GM19467 (cell line): ENCODE measurements at regions not wholly inside any gene's neighbourhood (a gene's known extent, or its start where the extent isn't known, plus 50 kb on each side); places are given as distances from the start of the nearest gene placed in this dataset.
"Not testable (repeated sequence)": the region's sequence is repeated elsewhere in the genome, so short reads cannot be mapped to it uniquely, and the experiment has no call there.

Experiments
- ATAC-seq: cut with Tn5 transposase; IDR thresholded peaks from one replicate; pipeline ENCODE4 v1.9.1; 2021; ENCODE audit warnings: mild to moderate bottlenecking, moderate library complexity; ENCODE audit not compliant: unreplicated experiment

DNA sequence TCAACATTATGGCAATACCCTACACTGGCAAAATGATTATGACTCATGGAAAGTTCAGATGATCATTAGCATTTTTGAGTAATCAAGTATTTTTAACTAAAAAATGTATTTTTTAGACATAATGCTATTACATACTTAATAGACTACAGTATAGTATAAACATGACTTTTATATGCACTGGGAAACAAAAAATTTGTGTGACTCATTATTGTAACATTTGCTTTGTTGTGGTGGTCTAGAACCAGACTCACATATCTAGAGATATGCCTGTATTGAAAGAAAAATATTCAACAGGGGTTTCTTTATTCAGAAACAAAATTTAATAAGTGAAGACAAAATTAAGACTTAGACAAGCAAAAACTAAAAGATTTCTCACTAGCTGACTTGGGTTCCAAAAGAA is 385.3 kb upstream of the RIOK2 start:
- no peak for ATAC-seq

DNA sequence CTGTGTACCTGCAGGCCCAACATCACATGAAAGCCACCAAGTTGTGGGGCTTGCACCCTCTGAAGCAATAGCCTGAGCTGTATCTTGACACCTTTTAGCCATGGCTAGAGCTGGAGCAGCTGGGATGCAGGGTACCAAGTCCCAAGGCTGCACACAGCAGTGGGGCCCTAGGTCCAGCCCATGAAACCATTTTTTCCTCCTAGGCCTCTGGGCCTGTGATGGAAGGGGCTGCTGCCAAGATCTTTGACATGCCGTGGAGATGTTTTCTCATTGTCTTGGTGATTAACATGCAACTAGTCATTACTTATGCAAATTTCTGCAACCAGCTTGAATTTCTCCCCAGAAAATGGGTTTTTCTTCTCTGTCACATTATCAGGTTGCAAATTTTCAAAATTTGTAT is 387.2 kb upstream of the RIOK2 start:
- ATAC-seq, result no peak

DNA sequence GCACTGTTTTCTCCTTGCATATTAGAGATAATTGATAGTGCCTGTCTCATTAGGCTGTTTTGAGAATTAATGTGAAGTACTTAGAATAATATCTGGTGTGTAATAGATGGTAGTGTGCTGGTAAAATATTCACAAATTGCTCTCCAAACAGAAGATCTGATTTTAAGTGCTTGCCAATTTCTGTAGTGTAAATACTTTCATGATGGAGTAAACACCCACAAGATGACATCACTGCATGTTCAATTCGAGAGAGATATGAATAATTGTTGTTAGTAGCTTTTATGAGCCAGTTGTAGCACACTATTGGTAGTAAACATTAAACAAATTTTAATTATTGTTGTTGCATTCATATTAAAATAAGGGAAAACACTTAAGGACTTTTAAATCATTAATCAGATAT is 392.3 kb upstream of the RIOK2 start:
- no peak for ATAC-seq

DNA sequence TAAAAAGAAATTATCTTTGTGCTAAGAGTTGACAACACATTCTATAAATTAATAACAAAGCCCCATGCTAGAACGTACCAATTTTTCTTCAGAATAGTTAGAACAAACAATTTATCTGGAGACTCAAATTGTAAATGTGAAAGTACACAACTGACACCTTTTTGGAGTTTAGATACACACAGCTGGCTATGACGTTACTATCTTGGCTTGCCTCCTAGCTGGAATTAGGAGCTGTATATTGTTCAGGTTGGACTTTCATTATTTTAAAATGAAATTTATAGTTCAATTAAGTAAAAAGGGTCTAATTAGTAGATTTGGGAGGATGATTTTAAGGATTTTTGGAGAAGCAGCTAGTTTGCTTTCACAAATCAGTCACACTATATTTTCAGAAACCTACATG is 393.9 kb upstream of the RIOK2 start:
- no peak for ATAC-seq

DNA sequence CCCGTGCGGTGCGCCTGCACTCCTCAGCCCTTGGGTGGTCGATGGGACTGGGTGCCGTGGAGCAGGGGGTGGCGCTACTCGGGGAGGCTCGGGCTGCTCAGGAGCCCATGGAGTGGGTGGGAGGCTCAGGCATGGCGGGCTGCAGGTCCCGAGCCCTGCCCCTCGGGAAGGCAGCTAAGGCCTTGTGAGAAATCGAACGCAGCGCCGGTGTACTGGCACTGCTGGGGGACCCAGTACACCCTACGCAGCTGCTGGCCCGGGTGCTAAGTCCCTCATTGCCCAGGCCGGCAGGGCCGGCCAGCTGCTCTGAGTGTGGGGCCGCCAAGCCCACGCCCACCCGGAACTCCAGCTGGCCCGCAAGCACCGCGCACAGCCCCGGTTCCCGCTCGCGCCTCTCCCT is 396.9 kb upstream of the RIOK2 start:
- not testable (repeated sequence) for ATAC-seq

DNA sequence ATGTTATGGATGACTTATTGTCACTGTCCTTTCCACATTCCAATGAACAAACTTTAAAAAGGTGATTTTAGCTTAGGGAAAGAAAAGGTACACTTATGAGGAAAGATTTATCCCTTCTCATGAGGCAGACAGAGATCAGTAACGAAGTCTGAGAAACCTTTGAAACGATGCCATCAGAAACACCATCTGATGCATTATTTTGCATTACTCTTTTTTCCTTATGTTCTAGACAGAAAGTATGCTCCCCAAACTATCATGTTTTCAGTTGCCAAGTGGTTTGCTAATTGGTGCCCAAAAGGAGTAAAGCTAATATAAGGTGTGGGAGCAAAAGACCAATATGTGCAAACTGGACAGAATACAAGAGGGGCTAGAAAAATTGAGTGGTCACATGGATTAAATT is 397.7 kb upstream of the RIOK2 start:
- ATAC-seq, result no peak

DNA sequence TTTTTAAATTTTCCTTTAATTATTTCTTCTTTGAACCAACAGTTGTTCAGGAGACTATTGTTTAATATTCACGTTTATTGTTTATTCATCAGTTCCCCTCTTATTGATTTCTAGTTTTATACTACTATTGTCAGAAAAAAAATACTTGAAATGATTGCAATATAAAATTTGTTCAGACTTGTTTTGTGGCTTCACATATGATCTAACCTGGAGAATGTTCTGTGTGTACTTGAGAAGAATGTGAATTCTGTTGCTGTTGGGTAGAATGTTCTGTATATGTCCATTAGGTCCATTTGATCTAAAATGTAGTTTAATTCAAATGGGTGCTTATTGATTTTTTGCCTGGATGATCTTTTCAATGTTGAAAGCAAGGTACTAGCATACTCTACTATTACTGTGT is 408.7 kb upstream of the RIOK2 start:
- ATAC-seq, result no peak

DNA sequence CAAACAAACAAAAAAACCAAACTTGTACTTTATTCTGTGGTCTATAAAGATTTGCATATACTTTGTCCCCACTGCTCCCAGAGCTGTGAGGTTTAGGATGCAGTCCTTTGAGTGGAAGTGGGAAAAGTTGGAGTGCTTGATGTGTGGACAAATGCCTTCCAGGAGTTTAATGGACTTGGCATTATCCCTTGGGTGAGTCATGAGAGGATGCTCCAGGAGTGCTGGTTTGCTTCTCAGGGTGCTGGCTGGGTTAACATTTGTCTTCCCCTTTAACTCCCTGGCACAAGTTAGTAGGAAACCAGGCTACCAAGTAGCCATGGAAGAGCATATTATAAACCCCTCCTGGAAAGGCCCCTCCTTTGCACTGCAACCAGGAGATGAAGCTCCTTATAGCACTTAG is 417.4 kb upstream of the RIOK2 start:
- ATAC-seq, result no peak

DNA sequence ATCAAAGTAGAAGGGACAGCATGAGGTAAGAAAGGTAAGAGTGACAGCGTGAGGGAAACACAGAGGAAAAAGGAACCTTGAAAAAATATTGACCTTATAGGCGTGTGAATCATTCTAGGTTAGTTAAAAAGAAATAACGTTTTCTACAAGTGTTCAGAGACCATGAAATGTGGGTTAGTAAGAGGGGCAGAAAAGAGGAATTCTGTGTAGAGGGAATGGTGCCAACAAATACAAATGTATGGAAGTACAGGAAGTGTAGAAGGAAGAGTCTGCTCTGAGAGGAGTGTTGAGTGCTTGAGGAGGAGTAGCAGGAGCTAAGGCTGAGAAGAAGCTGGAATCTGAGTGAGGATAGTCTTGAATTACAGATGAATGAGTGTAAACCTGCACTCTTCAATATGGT is 418.6 kb upstream of the RIOK2 start:
- no peak for ATAC-seq

DNA sequence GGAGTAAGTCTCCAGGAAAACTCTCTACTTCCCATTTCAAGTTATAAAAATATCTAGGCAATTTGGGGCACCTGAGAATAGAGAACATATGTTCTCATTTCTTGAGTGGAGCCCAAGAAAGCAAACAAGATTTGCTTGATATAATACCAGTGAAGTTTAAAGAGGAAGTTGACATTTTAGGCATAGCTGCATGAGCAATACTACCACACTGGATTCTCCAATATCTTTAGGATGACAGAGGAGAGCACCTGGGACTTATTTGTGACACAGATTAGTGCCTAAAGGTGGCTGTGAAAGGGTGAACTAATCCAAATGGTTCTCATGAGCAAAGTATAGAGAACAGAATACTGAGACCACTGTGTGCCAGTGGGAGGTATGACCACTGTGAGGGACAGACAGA is 423.5 kb upstream of the RIOK2 start:
- ATAC-seq, result no peak

DNA sequence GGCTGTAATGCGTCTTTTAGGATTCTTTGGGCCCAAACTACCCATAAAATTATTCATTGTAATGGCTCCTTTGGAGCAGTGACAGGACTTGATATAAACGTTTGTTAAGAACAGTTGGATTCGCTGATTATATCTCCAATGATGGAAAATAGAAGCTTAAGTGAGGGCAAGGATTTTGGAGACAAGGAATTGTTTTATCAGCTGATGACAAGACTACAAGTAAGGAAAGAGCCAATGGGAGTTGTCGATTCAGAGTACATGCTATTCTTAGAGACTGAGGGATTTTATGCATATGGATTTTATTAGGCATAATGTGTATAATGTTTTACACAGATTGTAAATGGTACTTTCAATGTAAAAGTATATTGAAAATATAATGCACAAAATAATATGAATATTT is 425.5 kb upstream of the RIOK2 start:
- ATAC-seq, result no peak

DNA sequence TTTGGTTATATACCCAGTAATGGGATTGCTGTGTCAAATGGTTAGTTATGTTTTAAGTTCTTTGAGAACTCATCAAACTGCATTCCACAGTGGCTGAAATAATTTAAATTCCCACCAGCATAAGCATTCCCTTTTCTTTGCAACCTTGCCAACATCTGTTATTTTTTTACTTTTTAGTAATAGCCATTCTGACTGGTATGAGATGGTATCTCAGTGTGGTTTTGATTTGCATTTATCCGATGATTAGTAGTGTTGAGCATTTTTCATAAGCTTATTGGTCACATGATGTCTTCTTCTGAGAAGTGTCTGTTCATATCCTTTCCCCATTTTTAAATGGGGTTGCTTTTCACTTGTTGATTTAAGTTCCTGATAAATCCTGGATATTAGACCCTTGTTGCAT is 435.7 kb upstream of the RIOK2 start:
- ATAC-seq, result no peak

DNA sequence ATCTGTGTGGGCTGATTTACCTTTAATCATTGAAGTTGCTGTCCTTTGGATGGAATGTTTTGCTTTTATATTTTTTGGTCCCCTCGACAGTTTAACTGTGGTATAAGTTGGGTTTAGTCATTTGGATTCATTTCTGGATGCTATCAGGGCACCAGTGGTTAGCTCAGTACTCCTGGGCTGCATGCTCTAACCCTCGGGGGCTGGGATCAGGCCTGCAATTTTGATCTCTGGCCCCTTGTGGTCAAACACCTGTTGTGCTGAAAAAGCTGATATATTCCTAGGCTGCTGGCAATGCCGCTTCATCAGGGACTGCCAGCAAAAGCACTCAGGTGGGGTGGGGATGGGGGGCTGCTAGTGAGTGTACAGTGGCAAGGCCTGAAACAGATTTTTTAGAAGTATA is 440.4 kb upstream of the RIOK2 start:
- ATAC-seq, result no peak

DNA sequence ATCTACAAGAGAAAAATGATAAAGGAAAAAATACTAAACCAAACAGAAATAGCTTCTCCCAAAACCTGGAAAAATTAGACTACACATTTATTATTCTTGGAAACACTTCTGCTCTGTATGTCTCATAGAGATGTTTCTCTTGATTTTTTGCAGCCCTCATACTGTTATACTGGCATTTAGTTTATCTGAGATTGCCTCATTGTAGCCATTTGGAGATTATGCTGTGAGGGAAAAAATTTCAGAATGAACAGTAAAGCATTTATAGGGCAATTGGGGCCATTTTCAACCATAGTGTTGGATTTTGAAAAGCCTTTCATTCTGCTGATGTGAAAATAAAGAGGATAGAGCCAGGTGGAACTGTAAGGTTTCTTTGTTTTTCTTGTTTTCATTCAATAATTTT is 441.8 kb upstream of the RIOK2 start:
- no peak for ATAC-seq

DNA sequence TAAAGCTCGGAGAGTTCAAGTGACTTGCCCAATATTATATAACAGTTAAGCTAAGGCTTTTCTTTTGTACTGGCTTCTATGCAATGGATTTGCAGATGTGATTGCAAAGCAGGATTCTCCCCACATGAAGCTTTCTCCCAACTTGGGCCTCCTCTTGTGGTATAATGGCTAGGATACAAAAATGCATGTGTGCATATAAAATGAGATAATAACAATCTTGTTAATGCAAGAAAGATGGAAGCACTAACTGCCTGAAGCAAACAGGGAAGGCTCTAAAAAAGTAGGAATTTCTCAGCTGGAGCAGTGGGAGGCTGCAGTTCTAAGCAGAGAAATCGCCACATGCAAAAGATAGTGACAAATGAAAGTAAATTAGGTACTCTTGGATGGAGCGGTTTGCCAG is 444.2 kb upstream of the RIOK2 start:
- no peak for ATAC-seq

DNA sequence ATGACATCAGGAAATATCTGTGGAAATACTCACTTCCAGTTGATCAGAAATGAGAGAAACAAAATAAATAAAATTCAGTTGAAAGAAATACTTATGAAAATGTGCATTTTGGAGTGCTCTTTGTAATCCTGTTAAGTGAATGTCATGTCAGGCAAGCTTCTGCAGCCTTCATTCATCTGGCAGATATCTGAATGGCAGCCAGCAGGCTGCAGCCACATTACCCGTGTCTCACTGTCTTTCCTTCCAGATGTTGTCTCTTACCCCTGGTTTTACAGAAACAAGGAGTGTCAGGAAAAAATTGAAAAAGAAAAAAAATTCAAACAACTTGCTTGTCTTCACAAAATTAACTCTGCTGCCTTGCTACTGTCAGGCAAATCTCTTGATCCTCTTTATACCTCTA is 445.0 kb upstream of the RIOK2 start:
- ATAC-seq, result no peak

DNA sequence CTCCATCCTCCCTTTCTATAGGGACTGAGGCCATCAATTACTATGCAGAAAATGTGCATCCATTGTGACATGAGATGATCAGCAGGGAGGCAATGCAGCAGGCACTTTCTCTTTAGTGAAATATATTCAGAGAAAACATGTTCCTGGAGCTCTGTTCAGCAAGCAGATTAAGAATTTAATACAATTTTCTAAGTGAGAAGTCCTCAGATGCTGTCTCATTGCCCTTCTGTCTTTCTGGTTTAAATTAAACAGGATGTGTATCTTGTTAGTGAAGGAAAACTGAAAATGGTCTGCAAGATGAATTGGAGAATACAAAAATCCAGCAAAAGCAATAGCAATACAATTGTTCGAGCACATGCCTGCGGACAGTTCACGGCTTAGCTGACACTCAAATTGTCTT is 445.8 kb upstream of the RIOK2 start:
- no peak for ATAC-seq

DNA sequence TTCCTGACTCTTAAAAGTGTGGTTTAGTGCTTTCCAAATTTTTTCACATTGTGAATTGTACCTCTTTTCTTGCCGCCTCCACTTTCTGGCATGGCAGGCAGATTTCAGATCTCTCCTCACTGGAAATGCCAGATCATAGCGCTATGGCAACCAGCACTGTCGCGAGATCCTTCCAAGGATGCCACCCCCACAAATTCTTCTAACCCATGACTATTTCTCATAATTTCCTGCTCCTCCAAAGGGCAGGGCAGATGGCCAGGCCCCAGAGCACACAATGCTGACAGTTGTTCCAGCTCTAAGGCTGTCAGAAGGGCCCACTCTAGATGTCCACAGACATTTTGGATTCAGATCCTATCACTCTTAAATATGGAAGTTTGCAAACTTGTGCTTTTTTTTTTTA is 446.2 kb upstream of the RIOK2 start:
- no peak for ATAC-seq

DNA sequence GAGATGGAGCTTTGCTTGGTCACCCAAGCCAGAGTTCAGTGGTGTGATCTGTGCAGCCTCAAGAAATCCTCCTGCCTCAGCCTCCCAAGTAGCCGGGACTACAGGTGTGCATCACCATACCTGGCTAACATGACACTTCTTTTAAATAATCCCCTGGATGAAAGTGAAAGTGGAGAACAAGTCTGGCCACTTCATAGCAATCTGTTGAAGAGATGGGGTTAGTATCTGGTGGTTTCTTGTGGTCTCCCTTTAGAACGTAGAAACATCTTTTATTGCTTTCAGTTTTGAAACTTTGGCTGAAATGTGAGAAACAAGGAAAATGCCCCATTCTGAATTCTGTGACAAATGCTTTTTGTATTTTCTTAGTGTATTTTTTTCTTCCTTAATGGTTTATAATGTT is 452.5 kb upstream of the RIOK2 start:
- peak; percentile 63 for ATAC-seq

DNA sequence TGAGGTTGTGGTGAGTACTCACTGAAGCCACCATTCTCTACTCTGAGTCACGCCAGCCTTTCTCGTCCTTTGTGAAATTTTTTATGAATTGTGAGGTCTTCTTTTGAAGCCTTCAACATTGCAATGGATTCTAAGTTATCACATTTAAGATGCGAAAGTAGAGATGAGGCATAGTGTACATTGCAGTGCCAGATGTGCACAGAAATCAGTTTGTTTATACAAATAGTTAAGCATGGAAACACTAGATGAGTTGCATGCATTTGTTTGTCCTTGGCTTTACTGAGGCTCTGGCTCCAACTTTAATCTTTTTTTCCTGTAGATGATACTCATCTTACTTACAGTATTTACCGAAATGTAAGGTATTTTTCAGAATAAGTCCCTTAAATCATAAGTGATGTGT is 453.7 kb upstream of the RIOK2 start:
- ATAC-seq, result no peak

DNA sequence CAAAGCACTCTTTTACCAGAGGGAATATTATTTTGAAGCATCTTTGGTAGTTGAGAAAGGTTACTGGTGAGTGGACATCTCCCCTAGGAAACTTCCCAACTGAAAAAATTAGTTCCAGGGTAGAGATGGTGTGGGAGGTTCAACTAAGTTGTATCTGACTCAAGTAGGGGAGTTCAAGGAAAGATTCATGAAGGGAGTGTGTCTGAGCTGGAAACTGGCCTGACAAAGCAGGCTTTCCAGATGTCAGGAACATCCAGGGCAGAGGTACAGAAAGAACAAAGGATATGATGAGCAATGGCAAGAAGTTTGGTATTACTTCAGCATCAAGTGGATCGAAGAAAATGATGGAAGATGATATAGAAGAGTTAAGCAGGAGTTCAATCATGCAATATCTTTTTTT is 458.0 kb upstream of the RIOK2 start:
- no peak for ATAC-seq

DNA sequence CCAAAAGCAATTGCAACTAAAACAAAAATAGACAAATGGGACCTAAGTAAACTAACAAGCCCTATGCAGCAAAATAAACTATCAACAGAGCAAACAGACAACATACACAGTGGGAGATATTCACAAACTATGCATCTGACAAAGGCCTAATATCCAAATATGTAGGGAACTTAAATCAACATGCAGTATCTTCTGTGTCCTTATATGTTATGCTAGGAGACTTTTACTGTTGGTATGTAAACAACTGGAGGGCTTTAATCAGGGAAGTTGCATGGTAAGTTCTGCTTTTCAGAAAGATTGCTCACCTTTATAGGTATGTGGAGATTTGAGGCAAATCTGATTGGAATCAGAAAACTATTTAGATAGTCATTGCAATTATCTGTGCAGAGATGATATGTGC is 461.2 kb upstream of the RIOK2 start:
- ATAC-seq, result no peak

DNA sequence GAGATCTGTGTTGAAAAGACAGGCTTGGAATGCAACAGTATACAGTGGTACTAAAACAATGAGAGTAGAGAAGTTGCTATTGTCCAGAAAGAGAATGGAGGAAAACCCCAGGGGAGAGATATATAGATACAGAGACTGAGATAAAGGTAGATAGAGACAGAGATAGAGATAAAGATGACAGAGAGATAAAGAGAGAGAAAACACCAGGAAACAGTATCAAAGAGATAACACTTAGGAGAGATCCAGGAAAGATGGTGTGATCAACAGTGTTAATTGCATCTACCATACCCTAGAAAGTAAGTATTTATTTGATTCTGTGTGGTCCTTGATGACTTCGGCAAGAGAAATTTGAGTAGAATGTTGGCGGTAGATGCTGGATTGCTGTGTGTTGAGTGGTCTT is 461.8 kb upstream of the RIOK2 start:
- ATAC-seq, result no peak

DNA sequence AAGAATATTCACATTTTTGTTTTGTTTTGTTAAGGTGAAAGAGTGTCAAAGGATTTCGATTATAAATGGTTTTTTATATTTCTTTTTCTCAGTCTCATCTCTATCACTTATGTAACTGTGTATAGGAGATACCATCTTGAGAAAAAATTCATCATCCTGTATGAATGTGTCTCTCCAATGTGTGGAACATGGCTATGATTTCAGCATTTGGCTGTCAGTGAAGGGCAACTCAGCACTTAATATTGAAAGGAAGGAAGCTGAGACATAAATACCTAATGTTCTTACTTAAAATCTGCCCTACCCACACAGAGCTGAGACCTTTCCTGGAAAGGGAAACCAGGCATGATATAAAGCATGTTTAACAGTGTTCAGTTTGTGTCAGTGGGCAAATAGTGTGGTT is 474.2 kb upstream of the RIOK2 start:
- no peak for ATAC-seq
